ENCODE measurements at regions not wholly inside any gene's neighbourhood (a gene's known extent, or its start where the extent isn't known, plus 50 kb on each side); places are given as distances from the start of the nearest gene placed in this dataset.

DNA sequence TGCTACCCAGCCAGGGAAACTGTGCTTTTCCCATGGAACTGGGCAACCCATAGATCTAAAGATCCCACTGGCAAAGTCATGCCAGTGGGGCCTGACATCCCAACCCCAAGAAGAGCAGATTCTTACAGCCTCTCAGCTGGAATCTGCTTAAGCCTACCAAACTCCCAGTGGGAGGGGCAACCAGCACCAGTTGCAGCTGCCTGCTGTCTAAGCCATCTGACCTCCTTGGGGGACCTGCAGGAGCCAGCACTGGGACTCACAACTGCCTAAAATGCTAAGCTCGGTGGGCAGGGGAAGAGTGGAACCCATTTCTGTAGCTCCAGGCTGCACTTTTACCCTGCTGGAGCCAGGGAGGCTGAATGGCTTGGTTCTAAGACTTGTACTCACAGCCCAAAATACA lies 770.7 kb upstream of the SLC8A1 start:
- Histone ChIP-seq H4K20me1 (ENCODE audit: control insufficient read depth, insufficient read depth) (no peaks in the 10 kb centered on the region), H3K9me3 (replicated peaks; ENCODE audit: control insufficient read depth, insufficient read depth, low read length) (no peaks in the 10 kb centered on the region), H2AFZ (ENCODE audit: control insufficient read depth, low read depth, low read length) (no peak overlapping the region), H3K36me3 (ENCODE audit: control insufficient read depth in 2 of 2, insufficient read depth in 2 of 2, low read length in 1 of 2) (no peaks in the 10 kb centered on the region), H3K9ac (ENCODE audit: control insufficient read depth, insufficient read depth, low read length) (no peak overlapping the region), H3K4me3 (no peak overlapping the region), H3K27me3 (replicated peaks in 1 of 2; ENCODE audit: control insufficient read depth in 2 of 2, insufficient read depth in 2 of 2, low read length in 1 of 2) (no peaks in the 10 kb centered on the region), H3K27ac (ENCODE audit: control insufficient read depth, insufficient read depth) (no peak overlapping the region), H3K4me1 (ENCODE audit: control insufficient read depth, insufficient read depth, low read length) (no peaks in the 10 kb centered on the region), H3K4me2 (ENCODE audit: control insufficient read depth, insufficient read depth) (no peak overlapping the region), H3K79me2 (ENCODE audit: control insufficient read depth, insufficient read depth, low read length) (no peaks in the 10 kb centered on the region)
- no TSS peak for BruUV-seq (replicated peaks)
- ChIA-PET POLR2A (interaction anchor here (0.6 kb wide), 1 partner anchor 11 kb away, joined by 4 read pairs; no protein-coding TSS in a partner anchor), SMC1A (ENCODE audit: uncharacterized antibody, unreplicated experiment) (no interaction called here), RAD21 (ENCODE audit: unreplicated experiment) (no interaction called here), CTCF (no interaction called here)
- DNase-seq (ENCODE audit: low read depth, low spot score) (no peak), FAIRE-seq (no peak), ATAC-seq (no peak)
- TF ChIP-seq, protein P1, sequence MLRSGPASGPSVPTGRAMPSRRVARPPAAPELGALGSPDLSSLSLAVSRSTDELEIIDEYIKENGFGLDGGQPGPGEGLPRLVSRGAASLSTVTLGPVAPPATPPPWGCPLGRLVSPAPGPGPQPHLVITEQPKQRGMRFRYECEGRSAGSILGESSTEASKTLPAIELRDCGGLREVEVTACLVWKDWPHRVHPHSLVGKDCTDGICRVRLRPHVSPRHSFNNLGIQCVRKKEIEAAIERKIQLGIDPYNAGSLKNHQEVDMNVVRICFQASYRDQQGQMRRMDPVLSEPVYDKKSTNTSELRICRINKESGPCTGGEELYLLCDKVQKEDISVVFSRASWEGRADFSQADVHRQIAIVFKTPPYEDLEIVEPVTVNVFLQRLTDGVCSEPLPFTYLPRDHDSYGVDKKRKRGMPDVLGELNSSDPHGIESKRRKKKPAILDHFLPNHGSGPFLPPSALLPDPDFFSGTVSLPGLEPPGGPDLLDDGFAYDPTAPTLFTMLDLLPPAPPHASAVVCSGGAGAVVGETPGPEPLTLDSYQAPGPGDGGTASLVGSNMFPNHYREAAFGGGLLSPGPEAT (IDR thresholded peaks at IDR 0.05; ENCODE audit: low read depth): no peak
- TF ChIP-seq ATF7 (IDR thresholded peaks at IDR 0.05; ENCODE audit: low read depth) (no peak), HDAC2 (IDR thresholded peaks at IDR 0.05) (no peak), RAD21 (IDR thresholded peaks at IDR 0.05; ENCODE audit: insufficient read depth, low read depth, low read length) (no peak), SMAD1 (IDR thresholded peaks at IDR 0.05; ENCODE audit: low read depth, partially characterized antibody) (no peak), RFX5 (IDR thresholded peaks at IDR 0.05; ENCODE audit: low read depth, low read length) (no peak), ZNF274 (IDR thresholded peaks at IDR 0.05; ENCODE audit: insufficient read depth, insufficient read length) (no peak), BRCA1 (IDR thresholded peaks at IDR 0.05; ENCODE audit: low read depth, low read length) (no peak), SREBF2 (IDR thresholded peaks at IDR 0.05; ENCODE audit: low read length) (no peak), RBBP5 (conservative IDR thresholded peaks at IDR 0.05) (no peak), CBX5 (IDR thresholded peaks at IDR 0.05; ENCODE audit: low read depth) (no peak), ZNF384 (IDR thresholded peaks at IDR 0.05; ENCODE audit: borderline replicate concordance, low read depth, low read length) (no peak), ZZZ3 (IDR thresholded peaks at IDR 0.05; ENCODE audit: control insufficient read depth, insufficient read length, low read depth) (no peak), HDAC6 (IDR thresholded peaks at IDR 0.05; ENCODE audit: unreplicated experiment) (no peak), GABPA (IDR thresholded peaks at IDR 0.05; ENCODE audit: low read depth) (no peak), SIN3A (IDR thresholded peaks at IDR 0.05; ENCODE audit: low read depth, low read length) (no peak), HDGF (IDR thresholded peaks at IDR 0.05) (no peak), KDM1A (IDR thresholded peaks at IDR 0.05; ENCODE audit: borderline replicate concordance) (no peak)
- TF ChIP-seq, protein P2, sequence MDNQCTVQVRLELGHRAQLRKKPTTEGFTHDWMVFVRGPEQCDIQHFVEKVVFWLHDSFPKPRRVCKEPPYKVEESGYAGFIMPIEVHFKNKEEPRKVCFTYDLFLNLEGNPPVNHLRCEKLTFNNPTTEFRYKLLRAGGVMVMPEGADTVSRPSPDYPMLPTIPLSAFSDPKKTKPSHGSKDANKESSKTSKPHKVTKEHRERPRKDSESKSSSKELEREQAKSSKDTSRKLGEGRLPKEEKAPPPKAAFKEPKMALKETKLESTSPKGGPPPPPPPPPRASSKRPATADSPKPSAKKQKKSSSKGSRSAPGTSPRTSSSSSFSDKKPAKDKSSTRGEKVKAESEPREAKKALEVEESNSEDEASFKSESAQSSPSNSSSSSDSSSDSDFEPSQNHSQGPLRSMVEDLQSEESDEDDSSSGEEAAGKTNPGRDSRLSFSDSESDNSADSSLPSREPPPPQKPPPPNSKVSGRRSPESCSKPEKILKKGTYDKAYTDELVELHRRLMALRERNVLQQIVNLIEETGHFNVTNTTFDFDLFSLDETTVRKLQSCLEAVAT (IDR thresholded peaks at IDR 0.05): no peak
- TF ChIP-seq, protein P3, sequence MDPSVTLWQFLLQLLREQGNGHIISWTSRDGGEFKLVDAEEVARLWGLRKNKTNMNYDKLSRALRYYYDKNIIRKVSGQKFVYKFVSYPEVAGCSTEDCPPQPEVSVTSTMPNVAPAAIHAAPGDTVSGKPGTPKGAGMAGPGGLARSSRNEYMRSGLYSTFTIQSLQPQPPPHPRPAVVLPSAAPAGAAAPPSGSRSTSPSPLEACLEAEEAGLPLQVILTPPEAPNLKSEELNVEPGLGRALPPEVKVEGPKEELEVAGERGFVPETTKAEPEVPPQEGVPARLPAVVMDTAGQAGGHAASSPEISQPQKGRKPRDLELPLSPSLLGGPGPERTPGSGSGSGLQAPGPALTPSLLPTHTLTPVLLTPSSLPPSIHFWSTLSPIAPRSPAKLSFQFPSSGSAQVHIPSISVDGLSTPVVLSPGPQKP (IDR thresholded peaks at IDR 0.05; ENCODE audit: low read depth, low read length): no peak
- WGBS (ENCODE audit: insufficient coverage, insufficient replicate concordance, low lambda C conversion rate, missing lambda C conversion rate): 0% methylated on average over 1 of the region's 1 CpG
- intact Hi-C loops (cut with micrococcal nuclease; ENCODE audit: unreplicated experiment) (no loop called here), in situ Hi-C loops (cut with MboI) (no loop called here)

Measured in GM12878 (cell line).